Brain microvascular endothelial cell (primary cell): ENCODE measurements at regions not wholly inside any gene's neighbourhood (a gene's known extent, or its start where the extent isn't known, plus 50 kb on each side); places are given as distances from the start of the nearest gene placed in this dataset.

ENCODE experiments used
- DNase-seq: peaks from one replicate; pipeline ENCODE4 v3.0.0-alpha.2; 2020
- H3K27ac ChIP-seq: fragments of 250-450 bp; sonication (Bioruptor Pico); 2 replicates; pipeline ENCODE4 v1.5.1; 2020; ENCODE audit warnings: mild to moderate bottlenecking, moderate library complexity
- H3K27me3 ChIP-seq: fragments of 250-450 bp; sonication (Bioruptor Pico); replicated peaks from 2 replicates; pipeline ENCODE4 v1.5.1; 2020; ENCODE audit warnings: mild to moderate bottlenecking
- H3K36me3 ChIP-seq: fragments of 250-450 bp; sonication (Bioruptor Pico); replicated peaks from 2 replicates; pipeline ENCODE4 v1.5.1; 2020; ENCODE audit warnings: mild to moderate bottlenecking
- H3K4me3 ChIP-seq: 2 replicates; pipeline ENCODE4 v1.5.1; 2011; ENCODE audit warnings: low read depth, mild to moderate bottlenecking, control low read depth, low read length, moderate library complexity
- CTCF ChIP-seq: IDR thresholded peaks from 2 replicates; pipeline ENCODE4 v1.5.1; 2011; ENCODE audit warnings: low read depth, mild to moderate bottlenecking, moderate library complexity, low read length, control low read depth, inconsistent platforms; ENCODE audit errors: missing control alignments
- in situ Hi-C: cut with HindIII; loops from 2 replicates; pipeline ENCODE4 v1.10.0; 2017; ENCODE audit warnings: low sequenced_read_pairs, low pct_ligation_motif_present

- in situ Hi-C loops, result no loop called here
- Histone ChIP-seq H3K27me3 (no peaks in the 10 kb centered on the region), H3K27ac (no peak overlapping the region), H3K36me3 (no peaks in the 10 kb centered on the region), H3K4me3 (no peak overlapping the region)
- no peak for TF ChIP-seq CTCF
- no peak for DNase-seq
These were observed 749.1 kb upstream of the POT1 start for GRCh38 chr7:125678771-125679170.

- in situ Hi-C loops, result no loop called here
- no peak overlapping the region for H3K27ac ChIP-seq
- no peaks in the 10 kb centered on the region for H3K36me3 ChIP-seq
- no peak for TF ChIP-seq CTCF
- H3K4me3 ChIP-seq, result no peak overlapping the region
- H3K27me3 ChIP-seq, result no peaks in the 10 kb centered on the region
- DNase-seq, result no peak
These were observed 746.0 kb upstream of the POT1 start for GRCh38 chr7:125675640-125676039.

GRCh38 chr7:125675169-125675568 is 745.5 kb upstream of the POT1 start:
- no peak for DNase-seq
- no peak for TF ChIP-seq CTCF
- H3K27me3 ChIP-seq, result no peaks in the 10 kb centered on the region
- in situ Hi-C loops, result no loop called here
- H3K36me3 ChIP-seq, result no peaks in the 10 kb centered on the region
- no peak overlapping the region for H3K4me3 ChIP-seq
- H3K27ac ChIP-seq, result no peak overlapping the region

- Histone ChIP-seq H3K4me3 (no peak overlapping the region), H3K27ac (no peak overlapping the region), H3K36me3 (no peaks in the 10 kb centered on the region), H3K27me3 (no peaks in the 10 kb centered on the region)
- TF ChIP-seq CTCF, result peak; percentile 38
- peak; percentile 24 for DNase-seq
- in situ Hi-C loops, result no loop called here
These were observed 741.4 kb upstream of the POT1 start for GRCh38 chr7:125670926-125671572.

GRCh38 chr7:125668321-125668993 is 738.8 kb upstream of the POT1 start:
- H3K4me3 ChIP-seq, result no peak overlapping the region
- no peak overlapping the region for H3K27ac ChIP-seq
- H3K36me3 ChIP-seq, result no peaks in the 10 kb centered on the region
- no peak for DNase-seq
- in situ Hi-C loops, result no loop called here
- TF ChIP-seq CTCF, result no peak
- H3K27me3 ChIP-seq, result no peaks in the 10 kb centered on the region
